ENCODE measurements at regions not wholly inside any gene's neighbourhood (a gene's known extent, or its start where the extent isn't known, plus 50 kb on each side); places are given as distances from the start of the nearest gene placed in this dataset.

DNA sequence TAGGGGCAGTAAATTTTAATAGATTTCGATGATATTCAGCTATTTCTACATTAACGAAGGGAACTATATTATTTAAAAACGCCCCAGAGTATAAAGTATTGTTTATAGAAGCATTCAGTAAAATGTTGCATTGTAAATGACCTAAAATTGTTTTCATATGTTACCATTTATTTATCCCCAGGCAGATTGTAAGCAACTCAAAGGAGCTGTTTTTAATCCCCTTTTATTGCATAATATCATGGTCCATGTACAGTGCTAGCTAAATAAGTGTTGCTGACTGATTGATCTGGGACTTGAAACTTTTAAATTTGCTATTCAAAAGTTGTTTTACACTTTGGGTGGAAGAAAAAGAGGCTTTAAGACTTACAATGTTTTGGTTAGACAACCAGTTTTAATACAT is 199.0 kb upstream of the SLC38A2 start:
- WGBS, 2 experiments (ENCODE audit: insufficient coverage in 1 of 2, insufficient read length in 1 of 2): 88 to 100% methylated on average over 1 to 3 of the region's 3 CpGs
- H3K27ac Mint-ChIP-seq: no peak overlapping the region

DNA sequence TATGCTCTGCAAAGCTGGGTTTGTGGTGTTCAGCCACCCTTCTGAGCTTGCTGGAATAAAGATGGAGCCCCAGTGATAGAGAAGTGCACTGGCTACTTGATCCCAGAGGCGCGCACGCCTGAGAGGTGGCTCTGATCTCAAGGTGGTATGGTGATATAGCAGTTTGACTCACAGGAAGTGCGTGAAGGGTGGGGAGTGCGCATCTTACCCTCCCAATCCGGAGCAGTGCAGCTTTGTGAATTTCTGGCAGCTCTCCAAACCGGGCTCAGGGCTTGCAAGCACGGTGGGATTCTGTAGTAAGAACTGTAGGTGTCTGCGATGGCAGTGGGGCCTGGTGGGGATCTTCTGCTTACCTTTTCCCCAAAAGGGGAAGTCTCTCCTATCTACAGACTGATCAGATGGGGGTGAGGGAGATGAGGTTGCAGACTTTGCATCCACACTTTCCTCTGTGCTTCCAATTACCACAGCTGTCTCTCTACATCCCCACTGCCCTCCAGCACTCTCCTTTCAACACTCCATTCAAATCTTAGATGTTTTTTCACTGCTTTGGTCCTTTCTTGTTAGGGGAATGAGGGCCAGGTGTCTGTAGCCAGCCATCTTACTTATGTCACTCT is 197.4 kb upstream of the SLC38A2 start:
- no peaks in the 10 kb centered on the region for H3K36me3 ChIP-seq (ENCODE audit: control insufficient read depth, insufficient read depth, low read length)
- H3K9me3 ChIP-seq (ENCODE audit: control insufficient read depth, low read length): peaks cover 49% of the 10 kb centered on the region
- TF ChIP-seq, protein P1, sequence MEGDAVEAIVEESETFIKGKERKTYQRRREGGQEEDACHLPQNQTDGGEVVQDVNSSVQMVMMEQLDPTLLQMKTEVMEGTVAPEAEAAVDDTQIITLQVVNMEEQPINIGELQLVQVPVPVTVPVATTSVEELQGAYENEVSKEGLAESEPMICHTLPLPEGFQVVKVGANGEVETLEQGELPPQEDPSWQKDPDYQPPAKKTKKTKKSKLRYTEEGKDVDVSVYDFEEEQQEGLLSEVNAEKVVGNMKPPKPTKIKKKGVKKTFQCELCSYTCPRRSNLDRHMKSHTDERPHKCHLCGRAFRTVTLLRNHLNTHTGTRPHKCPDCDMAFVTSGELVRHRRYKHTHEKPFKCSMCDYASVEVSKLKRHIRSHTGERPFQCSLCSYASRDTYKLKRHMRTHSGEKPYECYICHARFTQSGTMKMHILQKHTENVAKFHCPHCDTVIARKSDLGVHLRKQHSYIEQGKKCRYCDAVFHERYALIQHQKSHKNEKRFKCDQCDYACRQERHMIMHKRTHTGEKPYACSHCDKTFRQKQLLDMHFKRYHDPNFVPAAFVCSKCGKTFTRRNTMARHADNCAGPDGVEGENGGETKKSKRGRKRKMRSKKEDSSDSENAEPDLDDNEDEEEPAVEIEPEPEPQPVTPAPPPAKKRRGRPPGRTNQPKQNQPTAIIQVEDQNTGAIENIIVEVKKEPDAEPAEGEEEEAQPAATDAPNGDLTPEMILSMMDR (conservative IDR thresholded peaks at IDR 0.05): no peak
- Mint-ChIP-seq H3K27me3 (ENCODE audit: insufficient read depth) (no peaks in the 10 kb centered on the region), H3K4me3 (no peak overlapping the region), H3K27ac (no peak overlapping the region), H3K36me3 (ENCODE audit: low read depth) (peaks cover 8% of the 10 kb centered on the region), H3K9me3 (peaks cover 44% of the 10 kb centered on the region), H3K4me1 (peaks cover 9% of the 10 kb centered on the region)
- H3K4me1 ChIP-seq (ENCODE audit: control insufficient read depth, insufficient read depth, low read length): no peaks in the 10 kb centered on the region
- no peak overlapping the region for H3K27ac ChIP-seq (ENCODE audit: low read depth, low read length)
- WGBS, 2 experiments (ENCODE audit: insufficient coverage in 1 of 2, insufficient read length in 1 of 2): 97 to 100% methylated on average over 7 to 9 of the region's 9 CpGs
- DNase-seq: no peak
- no peak overlapping the region for H3K9ac ChIP-seq (ENCODE audit: extremely low read depth, low read length, poor library complexity, severe bottlenecking)
- H3K4me3 ChIP-seq (ENCODE audit: low read length): no peak overlapping the region
- no peaks in the 10 kb centered on the region for H3K27me3 ChIP-seq (ENCODE audit: control insufficient read depth, insufficient read depth, low read length, poor library complexity, severe bottlenecking)

More for the DNA sequence above, 199.0 kb upstream of the SLC38A2 start:
- peaks cover 15% of the 10 kb centered on the region for H3K4me1 Mint-ChIP-seq
- H3K4me3 Mint-ChIP-seq: no peak overlapping the region
- H3K36me3 Mint-ChIP-seq (ENCODE audit: low read depth): peaks cover 7% of the 10 kb centered on the region
- Histone ChIP-seq H3K4me3 (ENCODE audit: low read length) (no peak overlapping the region), H3K27ac (ENCODE audit: low read depth, low read length) (no peak overlapping the region), H3K9me3 (ENCODE audit: control insufficient read depth, low read length) (peaks cover 32% of the 10 kb centered on the region), H3K9ac (ENCODE audit: extremely low read depth, low read length, poor library complexity, severe bottlenecking) (no peak overlapping the region), H3K27me3 (ENCODE audit: control insufficient read depth, insufficient read depth, low read length, poor library complexity, severe bottlenecking) (no peaks in the 10 kb centered on the region), H3K36me3 (ENCODE audit: control insufficient read depth, insufficient read depth, low read length) (no peaks in the 10 kb centered on the region), H3K4me1 (ENCODE audit: control insufficient read depth, insufficient read depth, low read length) (peaks cover 3% of the 10 kb centered on the region)
- no peak for DNase-seq
- TF ChIP-seq, protein P1 (conservative IDR thresholded peaks at IDR 0.05): no peak
- H3K9me3 Mint-ChIP-seq: peaks cover 27% of the 10 kb centered on the region
- H3K27me3 Mint-ChIP-seq (ENCODE audit: insufficient read depth): no peaks in the 10 kb centered on the region

DNA sequence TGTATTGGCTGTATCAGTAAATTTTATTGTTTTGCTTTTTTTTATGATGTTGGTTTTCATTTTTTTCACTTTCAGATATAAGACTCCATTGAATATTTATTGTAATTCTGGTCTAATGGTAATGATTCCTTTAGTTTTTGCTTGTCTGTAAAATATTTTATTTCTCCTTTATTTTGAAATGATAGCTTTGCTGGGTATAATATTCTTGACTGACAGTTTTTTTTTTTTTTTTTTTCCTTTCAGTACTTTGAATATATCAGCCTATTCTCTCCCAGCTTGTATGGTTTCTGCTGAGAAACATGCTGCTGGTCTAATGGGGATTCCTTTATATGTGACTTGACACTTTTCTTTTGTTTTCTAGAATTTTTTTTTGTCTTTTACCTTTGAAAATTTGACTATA is 195.1 kb upstream of the SLC38A2 start:
- no peak overlapping the region for H3K9ac ChIP-seq (ENCODE audit: extremely low read depth, low read length, poor library complexity, severe bottlenecking)
- peaks cover 60% of the 10 kb centered on the region for H3K9me3 ChIP-seq (ENCODE audit: control insufficient read depth, low read length)
- H3K27me3 ChIP-seq (ENCODE audit: control insufficient read depth, insufficient read depth, low read length, poor library complexity, severe bottlenecking): no peaks in the 10 kb centered on the region
- H3K4me3 Mint-ChIP-seq: no peak overlapping the region
- peaks cover 4% of the 10 kb centered on the region for H3K36me3 ChIP-seq (ENCODE audit: control insufficient read depth, insufficient read depth, low read length)
- H3K27ac ChIP-seq (ENCODE audit: low read depth, low read length): no peak overlapping the region
- no peak for DNase-seq
- peaks cover 3% of the 10 kb centered on the region for H3K4me1 Mint-ChIP-seq
- TF ChIP-seq, protein P1 (conservative IDR thresholded peaks at IDR 0.05): no peak
- H3K36me3 Mint-ChIP-seq (ENCODE audit: low read depth): peaks cover 17% of the 10 kb centered on the region
- H3K9me3 Mint-ChIP-seq: peaks cover 53% of the 10 kb centered on the region
- no peaks in the 10 kb centered on the region for H3K27me3 Mint-ChIP-seq (ENCODE audit: insufficient read depth)
- peak overlapping the region; percentile 55 for H3K4me3 ChIP-seq (ENCODE audit: low read length)
- H3K27ac Mint-ChIP-seq: no peak overlapping the region
- H3K4me1 ChIP-seq (ENCODE audit: control insufficient read depth, insufficient read depth, low read length): peaks cover 3% of the 10 kb centered on the region
